ENCODE measurements at regions not wholly inside any gene's neighbourhood (a gene's known extent, or its start where the extent isn't known, plus 50 kb on each side); places are given as distances from the start of the nearest gene placed in this dataset.
"Not testable (repeated sequence)": the region's sequence is repeated elsewhere in the genome, so short reads cannot be mapped to it uniquely, and the experiment has no call there.

DNA sequence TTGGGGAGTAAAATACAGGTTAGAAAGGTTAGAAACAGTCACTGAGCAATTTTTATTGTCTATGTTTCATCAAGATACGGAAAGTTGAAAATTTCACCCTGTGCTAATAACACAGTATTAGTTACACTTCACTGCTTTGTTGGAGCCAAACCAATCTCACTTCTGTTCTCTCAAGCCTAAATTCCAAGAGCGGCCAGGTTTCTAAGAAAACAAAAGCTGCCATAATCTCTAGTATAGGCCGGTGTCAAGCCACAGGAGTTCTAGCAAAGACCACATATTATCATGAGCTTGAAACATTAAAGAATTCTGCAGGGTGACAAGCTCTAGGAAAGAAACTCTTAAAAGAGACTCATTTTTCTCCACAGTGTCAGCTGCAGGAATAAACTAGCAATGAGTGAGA is 128.7 kb downstream of the TXNL1 start:
- POLR2A ChIA-PET = no interaction called here
- Mint-ChIP-seq H3K9me3 (no peaks in the 10 kb centered on the region), H3K36me3 (no peaks in the 10 kb centered on the region), H3K4me3 (no peak overlapping the region), H3K27me3 (peaks cover 0 to 3% (median 0%) of the 10 kb centered on the region in 5 donors), H3K27ac (no peak overlapping the region), H3K4me1 (no peaks in the 10 kb centered on the region)
- DNase-seq (no peak), ATAC-seq (no peak)

DNA sequence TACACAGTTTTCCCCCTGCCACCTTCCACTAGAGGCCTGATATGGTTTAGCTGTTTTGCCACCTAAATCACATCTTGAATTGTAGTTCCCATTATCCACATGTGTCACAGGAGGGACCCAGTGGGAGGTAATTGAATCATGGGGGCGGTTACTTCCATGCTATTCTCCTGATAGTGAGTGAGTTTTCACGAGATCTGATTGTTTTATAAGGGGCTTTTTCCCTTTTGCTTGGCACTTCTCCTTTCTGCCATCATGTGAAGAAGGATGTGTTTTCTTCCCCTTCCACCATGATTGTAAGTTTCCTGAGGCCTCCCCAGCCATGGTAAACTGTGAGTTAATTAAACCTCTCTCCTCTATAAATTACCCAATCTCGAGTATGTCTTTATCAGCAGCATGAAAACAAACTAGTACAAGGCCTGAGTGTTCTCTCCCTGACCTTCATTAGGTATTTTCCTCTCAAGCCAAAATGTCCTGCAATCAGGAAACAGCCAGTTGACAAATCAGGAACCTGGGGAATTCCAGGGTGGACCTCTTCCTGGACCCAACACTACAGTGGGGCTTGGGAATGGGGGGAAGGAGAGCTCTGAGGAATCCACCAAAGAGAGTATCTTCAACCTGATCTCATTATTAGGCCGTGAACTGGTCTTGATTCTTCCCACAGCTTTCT is 129.9 kb downstream of the TXNL1 start:
- no peaks in the 10 kb centered on the region for H3K4me1 Mint-ChIP-seq
- H3K36me3 Mint-ChIP-seq = no peaks in the 10 kb centered on the region
- POLR2A ChIA-PET = no interaction called here
- ATAC-seq (no peak), DNase-seq (no peak)
- peaks cover 0 to 6% (median 3%) of the 10 kb centered on the region in 5 donors for H3K27me3 Mint-ChIP-seq
- peaks cover 0 to 2% (median 0%) of the 10 kb centered on the region in 9 donors for H3K9me3 Mint-ChIP-seq
- H3K27ac Mint-ChIP-seq = no peak overlapping the region
- H3K4me3 Mint-ChIP-seq = no peak overlapping the region

DNA sequence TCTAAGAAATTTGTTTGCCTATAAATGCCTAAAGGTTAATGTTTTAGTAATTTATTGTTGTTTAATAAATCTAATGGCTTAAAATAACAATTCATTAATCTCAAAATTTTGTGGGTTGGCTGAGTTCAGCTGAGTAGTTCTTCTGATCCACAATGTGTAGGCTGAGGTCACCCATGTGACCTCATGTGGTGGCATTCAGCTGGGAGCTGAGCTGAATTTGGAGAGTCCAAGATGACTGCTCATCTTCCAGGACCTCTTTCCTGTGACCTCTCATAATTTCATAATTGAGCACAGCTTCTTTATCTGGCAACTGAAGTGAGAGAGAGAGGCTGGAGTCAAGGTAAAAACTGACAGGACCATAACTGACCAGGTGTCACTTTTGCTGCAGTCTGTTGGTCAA is 132.4 kb downstream of the TXNL1 start:
- POLR2A ChIA-PET = no interaction called here
- Mint-ChIP-seq H3K9me3 (peaks cover 0 to 2% (median 0%) of the 10 kb centered on the region in 9 donors), H3K4me1 (no peaks in the 10 kb centered on the region), H3K27ac (no peak overlapping the region), H3K4me3 (no peak overlapping the region), H3K27me3 (peaks cover 0 to 6% (median 3%) of the 10 kb centered on the region in 5 donors), H3K36me3 (no peaks in the 10 kb centered on the region)
- no peak for ATAC-seq
- no peak for DNase-seq

DNA sequence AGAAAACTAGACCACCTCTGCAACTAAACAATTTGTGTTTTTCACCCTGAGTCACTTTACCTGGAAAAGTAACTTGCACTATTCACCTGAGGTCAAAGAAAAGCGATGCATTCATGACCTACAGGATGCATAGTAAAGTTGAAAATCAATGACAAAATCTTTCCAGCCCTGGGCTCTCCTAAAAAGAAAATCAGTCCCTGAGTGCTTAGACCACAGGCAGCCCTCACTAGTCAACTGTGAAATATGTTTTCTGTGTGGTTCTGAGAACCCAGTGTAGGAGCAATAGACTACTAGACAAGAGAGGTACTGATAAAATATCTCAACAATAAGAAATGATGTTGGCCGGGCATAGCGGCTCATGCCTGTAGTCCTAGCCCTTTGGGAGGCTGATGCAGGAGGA is 133.1 kb downstream of the TXNL1 start:
- Mint-ChIP-seq H3K9me3 (peaks cover 0 to 2% (median 0%) of the 10 kb centered on the region in 9 donors), H3K4me1 (no peaks in the 10 kb centered on the region), H3K27ac (no peak overlapping the region), H3K27me3 (peaks cover 0 to 6% (median 3%) of the 10 kb centered on the region in 5 donors), H3K4me3 (no peak overlapping the region), H3K36me3 (no peaks in the 10 kb centered on the region)
- POLR2A ChIA-PET = no interaction called here
- DNase-seq (no peak), ATAC-seq (no peak)

DNA sequence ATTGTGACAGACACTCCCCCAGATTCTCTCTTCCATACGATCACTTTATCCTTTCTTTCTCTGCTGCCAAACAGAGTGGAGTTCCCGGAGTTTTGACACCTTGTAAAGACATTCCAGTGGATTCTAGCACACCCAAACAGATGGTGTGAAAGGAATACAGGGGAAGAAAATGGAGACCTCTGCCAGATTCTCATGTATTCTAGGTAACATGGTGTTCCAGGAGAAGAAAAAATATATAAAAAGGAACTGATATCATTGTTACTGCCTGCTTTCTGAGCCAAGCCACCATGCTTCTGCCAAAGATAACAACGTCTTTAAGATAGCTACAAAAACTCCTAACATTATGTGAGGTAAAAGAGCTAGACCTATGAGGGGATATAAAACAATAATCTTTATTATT is 136.5 kb downstream of the TXNL1 start:
- no peak overlapping the region for H3K4me3 Mint-ChIP-seq
- no peaks in the 10 kb centered on the region for H3K36me3 Mint-ChIP-seq
- H3K9me3 Mint-ChIP-seq = peaks cover 0 to 5% (median 0%) of the 10 kb centered on the region in 9 donors
- POLR2A ChIA-PET = no interaction called here
- no peaks in the 10 kb centered on the region for H3K4me1 Mint-ChIP-seq
- H3K27ac Mint-ChIP-seq = no peak overlapping the region
- ATAC-seq = no peak
- H3K27me3 Mint-ChIP-seq = peaks cover 0 to 13% (median 3%) of the 10 kb centered on the region in 5 donors
- no peak for DNase-seq

DNA sequence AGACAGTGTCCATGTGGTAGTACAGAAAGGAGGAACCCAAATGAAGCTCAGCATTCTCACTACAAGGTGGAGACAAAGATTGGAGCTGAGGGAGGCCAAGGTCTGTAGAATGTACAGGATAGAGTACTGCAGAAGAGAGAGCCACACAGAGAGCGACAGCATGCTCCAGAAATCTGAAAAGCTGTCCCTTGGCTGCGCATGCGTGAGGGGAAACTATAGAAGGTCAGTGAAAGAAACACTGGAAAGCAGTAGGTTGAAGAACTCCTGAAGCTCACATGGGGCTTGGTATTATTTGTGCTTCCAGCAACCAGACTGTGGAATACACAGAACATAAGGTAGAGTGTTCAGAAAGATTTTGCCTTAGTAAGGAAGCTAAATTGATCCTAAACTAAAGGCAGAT is 142.5 kb downstream of the TXNL1 start:
- Mint-ChIP-seq H3K36me3 (no peaks in the 10 kb centered on the region), H3K9me3 (peaks cover 0 to 2% (median 0%) of the 10 kb centered on the region in 9 donors), H3K4me1 (no peaks in the 10 kb centered on the region)

DNA sequence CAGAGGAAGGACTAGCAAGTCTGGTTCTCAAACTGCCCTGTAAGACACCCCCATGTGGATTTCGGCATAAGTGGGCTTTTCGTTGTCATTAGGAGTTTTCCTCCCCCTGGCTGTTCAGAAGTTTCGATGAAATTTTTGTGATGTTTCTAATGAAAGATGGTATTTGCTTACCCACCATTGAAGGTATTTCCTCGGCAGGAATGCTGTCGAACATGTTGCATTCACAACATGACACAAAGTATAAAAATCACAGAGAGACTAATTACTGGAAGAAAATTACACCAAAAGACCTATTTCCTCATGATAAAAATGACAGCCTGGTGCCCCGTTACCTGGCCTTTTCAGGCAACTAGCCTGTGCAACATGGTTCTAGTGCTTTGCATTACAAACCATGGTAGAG is 144.9 kb downstream of the TXNL1 start:
- POLR2A ChIA-PET = no interaction called here
- H3K27me3 Mint-ChIP-seq = peaks cover 6 to 27% (median 7%) of the 10 kb centered on the region in 5 donors

More for the DNA sequence above, 142.5 kb downstream of the TXNL1 start:
- H3K4me3 Mint-ChIP-seq = no peak overlapping the region
- POLR2A ChIA-PET = no interaction called here
- DNase-seq = no peak
- peaks cover 6 to 27% (median 7%) of the 10 kb centered on the region in 5 donors for H3K27me3 Mint-ChIP-seq
- no peak for ATAC-seq
- H3K27ac Mint-ChIP-seq = no peak overlapping the region

DNA sequence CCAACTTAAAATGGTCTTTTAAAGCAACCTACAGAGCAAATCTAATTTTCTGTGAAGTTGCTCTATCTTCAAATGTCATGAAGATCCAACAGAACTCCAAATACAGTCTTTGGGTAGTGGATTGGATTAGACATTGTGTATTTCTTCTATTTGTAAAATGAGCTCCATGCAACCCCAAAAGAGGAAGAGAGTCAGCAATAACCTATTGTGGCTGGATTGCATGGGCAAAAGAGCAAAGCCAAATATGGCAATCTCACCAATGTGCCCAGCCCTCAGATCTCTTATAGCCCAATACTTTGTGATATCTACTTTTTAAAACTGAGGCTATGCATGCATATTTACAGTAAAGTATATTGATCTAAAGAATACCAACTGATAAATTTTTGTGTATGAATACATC is 146.3 kb downstream of the TXNL1 start:
- DNase-seq (no peak), ATAC-seq (no peak)
- no peak overlapping the region for H3K4me3 Mint-ChIP-seq
- no peak overlapping the region for H3K27ac Mint-ChIP-seq
- no peaks in the 10 kb centered on the region for H3K36me3 Mint-ChIP-seq
- POLR2A ChIA-PET = no interaction called here
- H3K27me3 Mint-ChIP-seq = peaks cover 6 to 27% (median 7%) of the 10 kb centered on the region in 5 donors
- peaks cover 0 to 2% (median 0%) of the 10 kb centered on the region in 9 donors for H3K9me3 Mint-ChIP-seq
- no peaks in the 10 kb centered on the region for H3K4me1 Mint-ChIP-seq

More for the DNA sequence above, 144.9 kb downstream of the TXNL1 start:
- no peak for DNase-seq
- no peak for ATAC-seq
- H3K36me3 Mint-ChIP-seq = no peaks in the 10 kb centered on the region
- peaks cover 0 to 2% (median 0%) of the 10 kb centered on the region in 9 donors for H3K9me3 Mint-ChIP-seq
- no peak overlapping the region for H3K27ac Mint-ChIP-seq
- H3K4me1 Mint-ChIP-seq = no peaks in the 10 kb centered on the region
- no peak overlapping the region for H3K4me3 Mint-ChIP-seq

DNA sequence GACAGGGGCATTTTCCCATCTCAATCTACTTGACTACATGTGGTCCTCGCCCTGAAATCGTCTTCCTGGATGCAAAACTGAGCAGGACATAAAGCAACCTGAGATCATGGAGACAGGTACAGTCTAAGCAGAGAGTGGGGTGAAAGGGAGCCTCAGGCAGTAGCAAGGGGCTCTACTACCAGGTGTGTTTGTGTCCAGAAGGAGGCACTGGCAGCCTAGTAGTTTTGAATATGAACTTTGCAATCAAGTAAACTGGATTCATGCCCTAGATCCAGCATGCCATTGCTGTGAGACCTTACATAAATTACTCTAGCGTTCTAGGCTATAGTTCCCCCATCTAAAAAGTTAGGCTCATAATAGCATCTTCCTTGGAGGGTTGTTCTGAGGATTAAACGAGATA is 147.4 kb downstream of the TXNL1 start:
- POLR2A ChIA-PET = no interaction called here
- Mint-ChIP-seq H3K27me3 (peaks cover 6 to 29% (median 9%) of the 10 kb centered on the region in 5 donors), H3K4me3 (no peak overlapping the region), H3K4me1 (no peaks in the 10 kb centered on the region), H3K36me3 (no peaks in the 10 kb centered on the region), H3K27ac (no peak overlapping the region), H3K9me3 (peaks cover 0 to 2% (median 0%) of the 10 kb centered on the region in 9 donors)
- DNase-seq (no peak), ATAC-seq (no peak)

DNA sequence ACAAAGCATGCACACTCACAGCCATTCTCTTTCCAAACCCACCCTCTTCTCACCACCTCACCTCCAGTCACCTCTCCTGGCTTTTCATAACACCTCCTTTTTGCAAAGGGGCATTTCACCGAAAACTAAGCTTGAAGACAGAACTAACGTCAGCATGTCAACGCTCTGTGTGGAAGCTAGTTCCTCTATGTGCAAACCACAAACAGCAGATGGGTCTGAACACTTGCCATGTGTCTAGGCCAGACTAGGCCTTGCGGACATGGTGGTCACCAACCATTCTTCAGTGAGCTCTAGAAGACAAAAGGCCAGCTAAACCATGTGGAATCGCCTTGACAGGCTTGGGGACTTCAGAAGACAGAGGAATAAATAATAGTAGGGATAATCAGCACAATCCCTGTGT is 148.5 kb downstream of the TXNL1 start:
- H3K4me1 Mint-ChIP-seq = no peaks in the 10 kb centered on the region
- H3K27me3 Mint-ChIP-seq = peaks cover 3 to 18% (median 10%) of the 10 kb centered on the region in 5 donors
- POLR2A ChIA-PET = no interaction called here
- no peak overlapping the region for H3K27ac Mint-ChIP-seq
- ATAC-seq (no peak), DNase-seq (no peak)
- H3K4me3 Mint-ChIP-seq = no peak overlapping the region
- peaks cover 0 to 2% (median 0%) of the 10 kb centered on the region in 9 donors for H3K9me3 Mint-ChIP-seq
- H3K36me3 Mint-ChIP-seq = peaks cover 0 to under 1% (median 0%) of the 10 kb centered on the region in 3 donors

DNA sequence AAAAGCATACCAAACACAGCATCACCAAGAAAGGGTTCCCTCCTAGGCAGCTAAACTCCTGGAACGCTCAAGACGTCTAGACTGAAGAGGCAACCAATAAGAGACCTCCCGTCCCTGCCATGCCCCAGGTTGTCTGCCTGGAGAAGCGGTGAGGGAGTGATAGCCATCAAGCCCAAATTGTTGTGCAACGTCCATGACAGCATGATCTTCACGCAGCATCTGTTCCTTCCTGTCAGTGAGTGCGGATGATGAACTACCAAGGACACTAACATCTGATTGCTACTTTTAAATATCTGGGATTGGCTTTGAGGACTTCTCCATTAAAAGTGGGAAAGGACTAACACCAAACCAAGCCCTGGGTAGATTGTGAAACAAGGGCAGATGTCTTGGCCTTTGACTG is 149.7 kb downstream of the TXNL1 start:
- POLR2A ChIA-PET = no interaction called here
- no peak for ATAC-seq
- no peak for DNase-seq
- peaks cover 0 to 4% (median 0%) of the 10 kb centered on the region in 3 donors for H3K36me3 Mint-ChIP-seq
- H3K27ac Mint-ChIP-seq = no peak overlapping the region
- no peak overlapping the region for H3K4me3 Mint-ChIP-seq
- no peaks in the 10 kb centered on the region for H3K9me3 Mint-ChIP-seq
- peaks cover 2 to 10% (median 7%) of the 10 kb centered on the region in 5 donors for H3K27me3 Mint-ChIP-seq
- no peaks in the 10 kb centered on the region for H3K4me1 Mint-ChIP-seq

DNA sequence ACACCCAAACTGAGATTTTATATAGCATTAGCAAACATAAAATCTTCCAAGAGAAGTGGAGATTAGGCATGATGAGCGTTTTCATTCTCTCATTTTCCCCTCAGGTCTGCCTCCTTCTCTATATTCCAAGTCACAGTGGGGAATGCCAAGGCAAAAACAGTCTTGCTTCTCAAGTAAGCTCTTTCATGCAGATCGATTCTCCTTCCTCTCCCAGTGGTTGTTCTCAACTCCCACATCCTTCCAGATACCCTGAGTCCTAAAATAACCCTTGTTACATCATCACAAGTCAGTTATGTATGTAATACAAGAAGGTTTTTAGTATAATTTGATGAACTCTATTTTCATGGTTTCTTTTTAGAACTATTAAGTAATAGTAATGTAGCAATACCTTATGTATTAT is 150.6 kb downstream of the TXNL1 start:
- Mint-ChIP-seq H3K27me3 (peaks cover 2 to 10% (median 5%) of the 10 kb centered on the region in 5 donors), H3K27ac (no peak overlapping the region), H3K4me1 (no peaks in the 10 kb centered on the region), H3K4me3 (no peak overlapping the region), H3K9me3 (no peaks in the 10 kb centered on the region), H3K36me3 (peaks cover 0 to 4% (median 0%) of the 10 kb centered on the region in 3 donors)
- POLR2A ChIA-PET = no interaction called here
- no peak for DNase-seq
- ATAC-seq = no peak

DNA sequence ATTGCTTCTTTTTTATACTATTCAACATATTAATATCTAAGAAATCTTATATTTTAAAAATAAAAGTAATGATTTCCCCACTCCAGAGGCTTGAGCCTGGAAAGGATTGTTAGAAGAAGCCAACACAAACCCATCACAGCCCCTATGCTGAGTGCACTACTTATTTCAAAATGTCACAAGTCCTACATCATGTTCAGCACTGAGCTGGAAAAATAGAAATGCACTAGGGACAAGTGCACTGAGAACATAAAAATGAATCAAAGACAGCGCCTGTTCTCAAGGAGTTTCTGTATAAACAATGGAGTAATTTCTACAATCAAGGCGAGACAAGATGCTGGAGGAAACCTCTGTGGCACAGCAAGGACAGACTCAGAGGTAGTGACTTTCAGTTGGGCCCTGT is 155.0 kb downstream of the TXNL1 start:
- Mint-ChIP-seq H3K4me3 (no peak overlapping the region), H3K4me1 (no peaks in the 10 kb centered on the region), H3K27me3 (peaks cover 4 to 20% (median 7%) of the 10 kb centered on the region in 5 donors), H3K27ac (peak overlapping the region in 1 of 10 donors; percentile 11), H3K9me3 (no peaks in the 10 kb centered on the region), H3K36me3 (peaks cover 0 to 4% (median 0%) of the 10 kb centered on the region in 3 donors)
- DNase-seq (no peak), ATAC-seq (no peak)
- POLR2A ChIA-PET = no interaction called here

DNA sequence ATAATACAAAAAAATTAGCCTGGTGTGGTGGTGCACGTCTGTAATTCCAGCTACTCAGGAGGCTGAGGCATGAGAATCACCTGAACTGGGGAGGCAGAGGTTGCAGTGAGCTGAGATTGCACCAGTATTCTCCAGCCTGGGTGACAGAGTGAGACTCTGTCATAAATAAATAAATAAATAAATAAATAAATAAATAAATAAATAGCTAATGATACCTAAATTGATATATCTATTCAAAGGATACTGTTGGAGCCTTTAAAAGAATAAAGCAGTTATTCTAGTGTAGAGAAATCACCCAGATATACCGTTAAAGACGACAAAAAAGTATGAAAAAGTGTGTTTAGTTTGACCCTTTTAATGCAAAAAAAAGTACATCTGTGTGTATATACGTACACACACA is 155.6 kb downstream of the TXNL1 start:
- POLR2A ChIA-PET, H3K27ac Mint-ChIP-seq: not testable (repeated sequence)
- H3K27me3 Mint-ChIP-seq = peaks cover 4 to 20% (median 7%) of the 10 kb centered on the region in 5 donors

More for the DNA sequence above, 155.6 kb downstream of the TXNL1 start:
- ATAC-seq, H3K36me3 Mint-ChIP-seq, DNase-seq, H3K4me1 Mint-ChIP-seq, H3K4me3 Mint-ChIP-seq, H3K9me3 Mint-ChIP-seq: not testable (repeated sequence)
